ENCODE measurements at regions not wholly inside any gene's neighbourhood (a gene's known extent, or its start where the extent isn't known, plus 50 kb on each side); places are given as distances from the start of the nearest gene placed in this dataset.

DNA sequence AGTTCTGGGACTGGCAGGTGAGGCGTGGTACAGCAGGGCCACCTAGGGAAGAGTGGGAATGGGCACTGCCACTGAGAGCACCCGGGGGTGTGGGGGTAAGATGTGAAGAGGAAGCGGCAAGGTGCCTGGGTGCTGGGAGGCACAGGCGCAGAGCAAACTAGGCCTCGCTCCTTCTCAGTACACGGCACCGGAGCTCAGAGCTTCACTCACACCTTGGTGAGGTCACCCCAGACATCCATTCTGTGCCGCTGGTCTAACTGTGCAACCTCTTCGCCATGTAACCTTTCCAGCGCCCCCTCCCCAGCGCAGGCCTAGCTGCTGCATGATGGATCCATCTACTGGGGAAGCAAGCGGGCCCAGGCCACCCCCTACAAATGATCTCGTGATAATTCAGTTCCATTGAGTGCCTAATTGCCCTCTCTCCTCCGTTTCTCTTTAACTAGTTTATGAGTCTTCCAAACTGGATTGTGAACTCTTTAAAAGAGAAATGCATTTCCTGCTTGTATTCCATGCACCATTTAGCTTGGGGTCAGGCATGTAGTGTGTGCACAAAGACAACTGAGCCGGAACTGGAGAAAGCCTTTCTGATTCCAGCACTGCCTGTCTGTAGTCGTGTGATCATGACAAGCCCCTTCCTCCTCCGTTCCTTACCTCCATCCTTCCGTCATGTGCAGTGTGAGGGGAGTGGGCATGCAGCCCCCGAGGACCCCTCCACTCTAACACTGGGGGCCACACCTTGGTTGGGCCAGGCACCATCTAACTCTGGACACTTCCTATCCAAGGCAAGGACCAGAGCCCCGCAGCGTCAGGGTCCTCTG lies 1475.2 kb downstream of the TBC1D22A start:
- peaks cover 0 to 4% of the 10 kb centered on the region in 2 donors for H3K9me3 ChIP-seq (ENCODE audit: control insufficient read depth in 1 of 2, low read length in 2 of 2)
- H3K27me3 ChIP-seq (ENCODE audit: low read depth, low read length): no peaks in the 10 kb centered on the region
- no peaks in the 10 kb centered on the region for H3K36me3 ChIP-seq (ENCODE audit: control insufficient read depth in 1 of 2, insufficient read depth in 2 of 2, low read length in 2 of 2)

GRCh38 chr22:48236261-48236660 lies 1473.8 kb downstream of the TBC1D22A start:
- H3K36me3 ChIP-seq (ENCODE audit: control insufficient read depth in 1 of 2, insufficient read depth in 2 of 2, low read length in 2 of 2): no peaks in the 10 kb centered on the region
- H3K9me3 ChIP-seq (ENCODE audit: control insufficient read depth in 1 of 2, low read length in 2 of 2): peaks cover 0 to 9% of the 10 kb centered on the region in 2 donors
- no peak overlapping the region for H3K27ac ChIP-seq (ENCODE audit: low read length)
- H3K27me3 ChIP-seq (ENCODE audit: low read depth, low read length): no peaks in the 10 kb centered on the region
- H3K4me3 ChIP-seq (ENCODE audit: low read depth in 1 of 2, low read length in 2 of 2): no peak overlapping the region
- no peaks in the 10 kb centered on the region for H3K4me1 ChIP-seq (ENCODE audit: control insufficient read depth in 1 of 2, insufficient read depth in 2 of 2, low read length in 2 of 2)

More for the DNA sequence above, 1475.2 kb downstream of the TBC1D22A start:
- H3K27ac ChIP-seq (ENCODE audit: low read length): no peak overlapping the region
- H3K4me1 ChIP-seq (ENCODE audit: control insufficient read depth in 1 of 2, insufficient read depth in 2 of 2, low read length in 2 of 2): no peaks in the 10 kb centered on the region
- H3K4me3 ChIP-seq (ENCODE audit: low read depth in 1 of 2, low read length in 2 of 2): no peak overlapping the region

GRCh38 chr22:48235744-48236143 lies 1473.3 kb downstream of the TBC1D22A start:
- no peaks in the 10 kb centered on the region for H3K4me1 ChIP-seq (ENCODE audit: control insufficient read depth in 1 of 2, insufficient read depth in 2 of 2, low read length in 2 of 2)
- H3K9me3 ChIP-seq (ENCODE audit: control insufficient read depth in 1 of 2, low read length in 2 of 2): peaks cover 0 to 9% of the 10 kb centered on the region in 2 donors
- no peak overlapping the region for H3K4me3 ChIP-seq (ENCODE audit: low read depth in 1 of 2, low read length in 2 of 2)
- no peaks in the 10 kb centered on the region for H3K36me3 ChIP-seq (ENCODE audit: control insufficient read depth in 1 of 2, insufficient read depth in 2 of 2, low read length in 2 of 2)
- H3K27me3 ChIP-seq (ENCODE audit: low read depth, low read length): no peaks in the 10 kb centered on the region
- H3K27ac ChIP-seq (ENCODE audit: low read length): no peak overlapping the region

DNA sequence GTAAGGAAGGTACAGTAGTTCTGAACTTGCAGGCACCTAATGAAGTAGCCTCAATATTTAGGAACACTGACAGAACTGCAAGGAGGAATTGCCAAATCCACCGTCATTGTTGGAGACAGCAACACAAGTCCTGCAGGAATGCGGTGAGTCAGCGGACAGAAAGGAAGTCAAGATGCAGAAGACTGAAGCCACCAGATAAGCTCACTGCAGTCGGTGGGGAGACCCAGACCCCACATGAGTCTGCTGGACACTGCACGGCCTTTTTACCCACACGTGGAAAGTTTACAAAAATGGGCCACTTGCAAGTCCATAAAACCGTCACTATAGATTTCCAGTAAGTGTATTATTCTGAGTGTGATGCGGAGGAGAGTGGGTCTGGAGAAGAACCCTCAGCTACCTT lies 1471.6 kb downstream of the TBC1D22A start:
- H3K36me3 ChIP-seq (ENCODE audit: control insufficient read depth in 1 of 2, insufficient read depth in 2 of 2, low read length in 2 of 2): no peaks in the 10 kb centered on the region
- no peak overlapping the region for H3K27ac ChIP-seq (ENCODE audit: low read length)
- peaks cover 0 to 9% of the 10 kb centered on the region in 2 donors for H3K9me3 ChIP-seq (ENCODE audit: control insufficient read depth in 1 of 2, low read length in 2 of 2)
- no peak overlapping the region for H3K4me3 ChIP-seq (ENCODE audit: low read depth in 1 of 2, low read length in 2 of 2)
- H3K27me3 ChIP-seq (ENCODE audit: low read depth, low read length): no peaks in the 10 kb centered on the region
- no peaks in the 10 kb centered on the region for H3K4me1 ChIP-seq (ENCODE audit: control insufficient read depth in 1 of 2, insufficient read depth in 2 of 2, low read length in 2 of 2)

- Histone ChIP-seq H3K27ac (ENCODE audit: low read length) (no peak overlapping the region), H3K4me3 (ENCODE audit: low read depth in 1 of 2, low read length in 2 of 2) (no peak overlapping the region), H3K36me3 (ENCODE audit: control insufficient read depth in 1 of 2, insufficient read depth in 2 of 2, low read length in 2 of 2) (no peaks in the 10 kb centered on the region), H3K9me3 (ENCODE audit: control insufficient read depth in 1 of 2, low read length in 2 of 2) (peaks cover 0 to 9% of the 10 kb centered on the region in 2 donors), H3K27me3 (ENCODE audit: low read depth, low read length) (no peaks in the 10 kb centered on the region), H3K4me1 (ENCODE audit: control insufficient read depth in 1 of 2, insufficient read depth in 2 of 2, low read length in 2 of 2) (no peaks in the 10 kb centered on the region)
Observed at GRCh38 chr22:48233586-48233985, 1471.1 kb downstream of the TBC1D22A start.

GRCh38 chr22:48228468-48228867 lies 1466.0 kb downstream of the TBC1D22A start:
- Histone ChIP-seq H3K36me3 (ENCODE audit: control insufficient read depth in 1 of 2, insufficient read depth in 2 of 2, low read length in 2 of 2) (no peaks in the 10 kb centered on the region), H3K4me3 (ENCODE audit: low read depth in 1 of 2, low read length in 2 of 2) (no peak overlapping the region), H3K27me3 (ENCODE audit: low read depth, low read length) (no peaks in the 10 kb centered on the region), H3K27ac (ENCODE audit: low read length) (no peak overlapping the region), H3K4me1 (ENCODE audit: control insufficient read depth in 1 of 2, insufficient read depth in 2 of 2, low read length in 2 of 2) (no peaks in the 10 kb centered on the region), H3K9me3 (ENCODE audit: control insufficient read depth in 1 of 2, low read length in 2 of 2) (peaks cover 0 to 4% of the 10 kb centered on the region in 2 donors)

DNA sequence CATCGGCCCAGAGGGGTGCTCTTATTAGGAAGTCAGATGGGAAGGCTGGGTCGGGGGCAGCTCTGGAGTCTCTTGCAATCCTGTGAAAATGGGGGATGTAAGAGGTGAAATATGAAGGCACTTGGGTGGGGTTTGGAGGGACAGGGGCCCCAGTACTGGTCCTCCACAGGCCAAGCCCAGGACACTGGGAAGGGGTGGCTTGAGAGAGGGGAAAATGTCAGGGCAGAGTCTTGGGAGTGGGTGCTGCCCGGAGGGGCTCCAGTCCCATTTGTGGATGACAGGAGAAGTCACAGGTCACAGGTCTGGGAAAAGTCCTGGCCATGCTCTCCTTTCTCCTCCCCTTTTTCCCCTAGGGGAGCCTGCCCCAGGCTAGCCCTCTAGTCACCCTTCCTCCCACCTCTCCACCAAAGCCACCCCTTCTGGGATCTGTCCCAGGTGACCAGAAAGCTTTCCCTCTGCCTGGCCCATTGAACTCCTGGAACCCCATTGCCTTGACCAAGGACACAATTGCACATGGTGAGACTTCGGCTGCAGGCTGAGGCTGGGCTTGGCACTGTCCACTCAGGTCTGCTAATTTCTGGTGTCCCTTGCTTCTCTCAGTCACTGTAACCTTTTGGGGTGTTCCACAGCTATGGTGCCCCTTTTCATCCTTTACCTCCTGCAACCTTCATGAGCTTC lies 1465.0 kb downstream of the TBC1D22A start:
- no peak overlapping the region for H3K4me3 ChIP-seq (ENCODE audit: low read depth in 1 of 2, low read length in 2 of 2)
- H3K9me3 ChIP-seq (ENCODE audit: control insufficient read depth in 1 of 2, low read length in 2 of 2): peaks cover 4 to 6% of the 10 kb centered on the region in 2 donors
- H3K27ac ChIP-seq (ENCODE audit: low read length): no peak overlapping the region
- H3K36me3 ChIP-seq (ENCODE audit: control insufficient read depth in 1 of 2, insufficient read depth in 2 of 2, low read length in 2 of 2): no peaks in the 10 kb centered on the region
- H3K4me1 ChIP-seq (ENCODE audit: control insufficient read depth in 1 of 2, insufficient read depth in 2 of 2, low read length in 2 of 2): no peaks in the 10 kb centered on the region
- no peaks in the 10 kb centered on the region for H3K27me3 ChIP-seq (ENCODE audit: low read depth, low read length)

DNA sequence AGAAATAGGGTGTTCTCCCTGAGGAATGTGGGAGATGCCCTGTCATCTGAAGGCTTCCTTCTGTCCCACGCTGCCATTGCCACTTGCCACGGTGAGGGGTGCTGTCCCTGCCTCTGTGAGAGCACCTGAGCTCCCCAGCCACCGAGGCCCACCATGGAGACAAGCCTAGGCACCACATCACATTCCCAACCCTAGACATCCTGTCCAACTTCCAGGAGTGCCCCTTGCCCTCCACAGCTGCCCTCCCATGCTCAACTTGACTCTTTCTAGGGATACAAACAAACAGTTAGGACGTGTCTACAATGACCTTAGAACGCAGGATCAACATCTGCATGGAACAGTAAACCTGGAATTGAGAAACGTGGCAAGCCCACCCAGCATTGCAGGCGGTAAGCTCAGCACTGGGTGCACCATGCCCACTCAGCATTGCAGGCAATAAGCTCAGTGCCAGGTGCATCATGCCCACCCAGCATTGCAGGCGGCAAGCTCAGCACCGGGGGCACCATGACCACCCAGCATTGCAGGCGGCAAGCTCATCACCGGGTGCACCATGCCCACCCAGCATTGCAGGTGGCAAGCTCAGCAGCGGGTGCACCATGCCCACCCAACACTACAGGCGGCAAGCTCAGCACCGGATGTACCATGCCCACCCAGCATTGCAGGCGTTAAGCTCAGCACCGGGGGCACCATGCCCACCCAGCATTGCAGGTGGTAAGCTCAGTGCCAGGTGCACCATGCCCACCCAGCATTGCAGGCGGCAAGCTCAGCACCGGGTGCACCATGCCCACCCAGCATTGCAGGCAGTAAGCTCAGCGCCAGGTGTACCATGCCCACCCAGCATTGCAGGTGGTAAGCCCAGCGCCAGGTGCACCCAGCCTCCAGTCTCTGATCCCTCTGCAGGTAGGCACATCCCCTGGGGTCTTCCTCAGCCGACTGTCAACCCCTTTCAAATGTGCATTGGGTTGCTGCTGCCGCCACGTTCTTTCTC lies 1463.9 kb downstream of the TBC1D22A start:
- Histone ChIP-seq H3K27me3 (ENCODE audit: low read depth, low read length) (no peaks in the 10 kb centered on the region), H3K4me3 (ENCODE audit: low read depth in 1 of 2, low read length in 2 of 2) (no peak overlapping the region), H3K36me3 (ENCODE audit: control insufficient read depth in 1 of 2, insufficient read depth in 2 of 2, low read length in 2 of 2) (no peaks in the 10 kb centered on the region), H3K9me3 (ENCODE audit: control insufficient read depth in 1 of 2, low read length in 2 of 2) (peaks cover under 1 to 7% of the 10 kb centered on the region in 2 donors), H3K27ac (ENCODE audit: low read length) (no peak overlapping the region), H3K4me1 (ENCODE audit: control insufficient read depth in 1 of 2, insufficient read depth in 2 of 2, low read length in 2 of 2) (no peaks in the 10 kb centered on the region)

DNA sequence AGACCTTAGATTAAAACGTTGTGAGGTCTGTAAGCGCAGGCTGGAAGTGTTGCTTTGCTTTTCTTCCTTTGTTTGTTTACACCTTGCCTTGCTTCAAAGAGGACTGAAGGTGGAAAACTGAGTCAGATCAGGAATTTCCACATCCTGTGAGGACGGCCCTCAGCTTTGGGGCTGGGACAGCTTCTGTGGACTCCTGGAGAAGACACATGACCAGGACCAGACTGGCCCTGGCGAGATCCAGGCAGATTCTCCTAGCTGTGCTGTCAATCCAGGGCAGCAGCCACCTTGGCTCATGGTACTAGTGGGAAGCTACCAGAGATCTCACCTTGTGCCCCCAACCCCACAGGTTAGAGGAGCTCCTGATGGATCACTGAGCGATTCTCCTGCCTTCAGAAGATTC lies 1461.9 kb downstream of the TBC1D22A start:
- Histone ChIP-seq H3K27ac (ENCODE audit: low read length) (no peak overlapping the region), H3K27me3 (ENCODE audit: low read depth, low read length) (no peaks in the 10 kb centered on the region), H3K36me3 (ENCODE audit: control insufficient read depth in 1 of 2, insufficient read depth in 2 of 2, low read length in 2 of 2) (no peaks in the 10 kb centered on the region), H3K9me3 (ENCODE audit: control insufficient read depth in 1 of 2, low read length in 2 of 2) (peaks cover 0 to 7% of the 10 kb centered on the region in 2 donors), H3K4me1 (ENCODE audit: control insufficient read depth in 1 of 2, insufficient read depth in 2 of 2, low read length in 2 of 2) (no peaks in the 10 kb centered on the region), H3K4me3 (ENCODE audit: low read depth in 1 of 2, low read length in 2 of 2) (no peak overlapping the region)

DNA sequence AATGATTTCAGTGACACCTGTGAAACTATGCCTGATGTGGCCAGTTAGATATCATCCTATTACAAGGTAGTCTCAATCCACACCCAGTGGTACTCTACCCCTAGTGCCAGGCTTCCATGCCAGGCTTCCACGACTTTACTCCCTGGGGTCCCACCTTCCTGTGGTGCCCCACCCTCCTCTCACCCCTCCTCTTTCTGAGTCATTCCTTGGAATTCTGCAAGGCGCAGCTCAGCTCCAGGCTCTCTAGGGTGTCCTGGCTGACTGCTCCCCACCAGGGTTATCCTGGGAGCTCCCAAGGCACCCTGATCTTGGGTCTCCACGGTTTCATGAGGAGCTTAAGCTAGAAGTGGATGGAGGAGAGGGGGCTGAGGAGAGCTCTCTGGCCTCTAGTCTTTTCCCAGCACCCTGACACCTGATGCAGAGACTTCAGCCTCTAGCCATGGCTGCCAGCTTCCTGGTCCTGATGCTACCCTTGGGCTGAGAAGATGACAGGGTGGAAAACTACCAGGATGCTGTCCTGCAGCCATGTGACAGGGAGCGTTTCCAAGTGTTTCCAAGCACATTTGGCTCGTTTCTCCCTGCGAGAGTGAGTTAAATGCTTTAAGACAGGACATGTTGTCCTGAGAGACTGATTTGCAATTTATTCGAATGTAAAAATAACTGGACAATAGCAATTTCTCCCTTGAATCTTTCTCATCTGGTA lies 1461.2 kb downstream of the TBC1D22A start:
- Histone ChIP-seq H3K4me3 (ENCODE audit: low read depth in 1 of 2, low read length in 2 of 2) (no peak overlapping the region), H3K9me3 (ENCODE audit: control insufficient read depth in 1 of 2, low read length in 2 of 2) (peaks cover 0 to 7% of the 10 kb centered on the region in 2 donors), H3K36me3 (ENCODE audit: control insufficient read depth in 1 of 2, insufficient read depth in 2 of 2, low read length in 2 of 2) (no peaks in the 10 kb centered on the region), H3K4me1 (ENCODE audit: control insufficient read depth in 1 of 2, insufficient read depth in 2 of 2, low read length in 2 of 2) (no peaks in the 10 kb centered on the region), H3K27ac (ENCODE audit: low read length) (no peak overlapping the region), H3K27me3 (ENCODE audit: low read depth, low read length) (no peaks in the 10 kb centered on the region)

Data from muscle layer of duodenum (tissue), 2 donors.